ENCODE measurements at regions not wholly inside any gene's neighbourhood (a gene's known extent, or its start where the extent isn't known, plus 50 kb on each side); places are given as distances from the start of the nearest gene placed in this dataset.

DNA sequence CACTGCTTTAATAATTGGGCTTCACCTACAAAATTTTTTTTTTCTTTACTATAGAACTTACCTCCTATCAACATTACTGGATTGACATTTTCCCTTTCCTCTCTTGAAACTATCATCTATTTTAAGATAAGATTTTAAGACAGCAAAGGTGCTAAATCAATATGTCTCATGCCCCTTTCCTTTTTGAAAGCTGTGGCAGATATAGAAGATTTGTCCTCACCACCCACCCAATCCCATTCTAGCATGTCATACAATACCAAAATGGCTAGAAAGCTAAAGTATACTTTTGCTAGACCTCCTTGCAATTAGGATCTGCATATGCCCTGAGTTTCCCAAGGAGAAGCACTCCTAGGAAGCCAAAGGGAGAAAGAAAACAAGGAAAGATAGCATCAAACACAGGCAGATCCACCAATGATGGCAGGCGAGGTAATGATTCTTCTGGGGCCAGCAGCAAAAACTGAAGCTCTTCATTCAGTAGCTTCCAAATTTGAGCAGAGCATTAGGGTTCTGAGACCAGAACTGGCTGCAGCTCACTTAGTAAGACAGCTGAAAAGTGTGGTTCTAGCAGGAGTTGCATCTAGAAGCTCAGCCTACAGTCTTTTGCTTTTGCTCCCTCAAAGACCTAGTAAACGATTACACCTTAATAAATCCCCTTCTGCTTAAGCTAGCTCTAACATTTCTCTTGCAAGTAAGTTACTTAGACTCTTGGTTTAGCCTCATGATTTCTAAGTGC, 242.1 kb downstream of the ZEB2 start:
- no peak for DNase-seq (ENCODE audit: extremely low spot score)
- ChIA-PET POLR2A (no interaction called here), CTCF (interaction anchor here (1.0 to 4.2 kb wide), 3 partner anchors 14 to 57 kb away, joined by 3 to 13 read pairs (median 3); no protein-coding TSS in a partner anchor)
- TF ChIP-seq, protein P1, sequence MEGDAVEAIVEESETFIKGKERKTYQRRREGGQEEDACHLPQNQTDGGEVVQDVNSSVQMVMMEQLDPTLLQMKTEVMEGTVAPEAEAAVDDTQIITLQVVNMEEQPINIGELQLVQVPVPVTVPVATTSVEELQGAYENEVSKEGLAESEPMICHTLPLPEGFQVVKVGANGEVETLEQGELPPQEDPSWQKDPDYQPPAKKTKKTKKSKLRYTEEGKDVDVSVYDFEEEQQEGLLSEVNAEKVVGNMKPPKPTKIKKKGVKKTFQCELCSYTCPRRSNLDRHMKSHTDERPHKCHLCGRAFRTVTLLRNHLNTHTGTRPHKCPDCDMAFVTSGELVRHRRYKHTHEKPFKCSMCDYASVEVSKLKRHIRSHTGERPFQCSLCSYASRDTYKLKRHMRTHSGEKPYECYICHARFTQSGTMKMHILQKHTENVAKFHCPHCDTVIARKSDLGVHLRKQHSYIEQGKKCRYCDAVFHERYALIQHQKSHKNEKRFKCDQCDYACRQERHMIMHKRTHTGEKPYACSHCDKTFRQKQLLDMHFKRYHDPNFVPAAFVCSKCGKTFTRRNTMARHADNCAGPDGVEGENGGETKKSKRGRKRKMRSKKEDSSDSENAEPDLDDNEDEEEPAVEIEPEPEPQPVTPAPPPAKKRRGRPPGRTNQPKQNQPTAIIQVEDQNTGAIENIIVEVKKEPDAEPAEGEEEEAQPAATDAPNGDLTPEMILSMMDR (IDR thresholded peaks at IDR 0.05; ENCODE audit: control extremely low read depth, extremely low read depth, low read depth, missing control alignments), result no peak

DNA sequence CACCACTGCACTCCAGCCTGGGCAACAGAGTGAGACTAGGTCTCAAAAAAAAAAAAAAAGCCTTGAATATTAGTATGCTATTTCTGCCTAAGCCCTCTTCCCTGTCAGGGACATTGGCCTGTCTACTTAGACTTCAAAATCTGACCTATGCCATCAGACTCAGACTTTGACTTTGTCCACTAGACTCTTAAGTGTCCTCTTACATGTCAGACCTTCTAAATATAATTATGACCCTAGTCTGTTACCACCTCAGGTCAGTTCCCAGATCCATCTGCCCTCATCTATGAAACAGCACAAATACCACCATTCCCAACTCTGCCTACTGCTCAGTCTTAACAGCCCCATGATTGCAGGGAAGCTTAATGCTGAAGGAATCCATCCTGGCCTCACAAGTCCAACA, 244.6 kb downstream of the ZEB2 start:
- TF ChIP-seq, protein P1 (IDR thresholded peaks at IDR 0.05; ENCODE audit: control extremely low read depth, extremely low read depth, low read depth, missing control alignments), result no peak
- ChIA-PET POLR2A (no interaction called here), CTCF (no interaction called here)
- no peak for DNase-seq (ENCODE audit: extremely low spot score)

DNA sequence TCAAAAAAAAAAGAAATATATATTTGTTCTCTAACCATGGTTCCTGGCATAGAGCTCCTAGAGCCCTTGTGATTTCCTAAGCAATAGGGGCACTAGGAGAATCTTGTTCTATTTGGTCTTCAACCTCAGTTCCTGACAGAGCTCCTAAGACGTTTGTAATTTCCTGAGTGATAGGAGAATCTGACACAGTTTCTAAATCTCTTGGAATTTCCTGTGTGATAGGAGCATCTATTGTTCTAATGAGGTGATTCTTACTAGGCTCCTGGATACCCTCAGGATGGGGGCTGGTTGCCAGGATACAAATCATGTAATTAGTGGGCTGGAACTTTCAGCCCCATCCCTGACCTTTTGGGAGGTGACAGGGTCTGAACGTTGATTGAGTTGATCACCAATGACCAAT, 245.8 kb downstream of the ZEB2 start:
- DNase-seq (ENCODE audit: extremely low spot score), result no peak
- POLR2A ChIA-PET, result no interaction called here
- CTCF ChIA-PET, result interaction anchor here (1.0 to 1.5 kb wide), 2 partner anchors 9 to 16 kb away, joined by 3 read pairs; no protein-coding TSS in a partner anchor
- TF ChIP-seq, protein P1 (IDR thresholded peaks at IDR 0.05; ENCODE audit: control extremely low read depth, extremely low read depth, low read depth, missing control alignments), result no peak

DNA sequence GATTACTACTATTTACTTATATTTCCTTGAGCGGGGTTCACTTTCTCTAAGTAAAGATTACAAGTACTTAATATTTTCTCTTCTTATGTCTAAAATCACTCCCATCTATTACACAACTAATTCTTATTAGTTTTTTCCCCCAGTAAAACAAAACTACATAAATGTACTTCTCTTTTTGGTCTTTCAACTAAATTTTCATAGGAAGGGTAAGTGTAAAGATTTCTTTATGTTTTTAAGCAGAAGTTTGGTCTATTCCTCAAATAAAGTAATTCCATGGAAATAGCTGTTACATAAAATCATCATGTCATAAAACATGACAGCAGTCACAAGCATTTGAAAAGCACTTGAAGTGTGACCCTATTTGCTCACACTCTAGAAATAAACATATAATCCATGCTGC, 249.0 kb downstream of the ZEB2 start:
- ChIA-PET POLR2A (no interaction called here), CTCF (no interaction called here)
- no peak for DNase-seq (ENCODE audit: extremely low spot score)
- TF ChIP-seq, protein P1 (IDR thresholded peaks at IDR 0.05; ENCODE audit: control extremely low read depth, extremely low read depth, low read depth, missing control alignments), result no peak

DNA sequence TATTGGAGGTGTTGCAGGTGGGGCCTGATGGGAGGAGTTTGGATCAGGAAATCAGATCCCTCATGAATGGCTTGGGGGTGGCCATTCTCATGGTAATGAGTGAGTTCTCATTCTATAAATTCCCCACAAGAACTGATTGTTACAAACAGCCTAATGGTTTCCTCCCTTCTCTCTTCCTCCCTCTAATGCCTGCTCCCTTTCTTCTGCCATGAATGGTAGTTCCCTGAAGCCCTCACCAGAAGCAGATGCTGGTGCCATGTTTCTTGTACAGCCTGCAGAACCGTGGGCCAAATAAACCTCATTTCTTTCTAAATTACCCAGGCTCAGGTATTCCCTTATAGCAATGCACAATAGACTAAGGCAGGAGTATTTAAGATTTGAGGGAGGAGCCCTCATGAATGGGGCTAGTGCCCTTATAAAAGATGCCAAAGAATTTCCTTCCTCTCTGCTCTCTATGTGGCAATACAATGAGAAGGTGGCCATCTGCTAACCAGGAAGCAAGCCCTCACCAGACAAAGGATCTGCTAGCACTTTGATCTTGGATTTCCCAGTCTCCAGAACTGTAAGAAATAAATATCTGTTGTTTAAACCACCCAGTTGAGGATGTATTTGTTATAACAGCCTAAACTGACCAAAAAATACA, 251.8 kb downstream of the ZEB2 start:
- ChIA-PET CTCF (interaction anchor here (0.9 kb wide), 1 partner anchor 27 kb away, joined by 3 read pairs; no protein-coding TSS in a partner anchor), POLR2A (no interaction called here)
- no peak for DNase-seq (ENCODE audit: extremely low spot score)
- TF ChIP-seq, protein P1 (IDR thresholded peaks at IDR 0.05; ENCODE audit: control extremely low read depth, extremely low read depth, low read depth, missing control alignments), result no peak

DNA sequence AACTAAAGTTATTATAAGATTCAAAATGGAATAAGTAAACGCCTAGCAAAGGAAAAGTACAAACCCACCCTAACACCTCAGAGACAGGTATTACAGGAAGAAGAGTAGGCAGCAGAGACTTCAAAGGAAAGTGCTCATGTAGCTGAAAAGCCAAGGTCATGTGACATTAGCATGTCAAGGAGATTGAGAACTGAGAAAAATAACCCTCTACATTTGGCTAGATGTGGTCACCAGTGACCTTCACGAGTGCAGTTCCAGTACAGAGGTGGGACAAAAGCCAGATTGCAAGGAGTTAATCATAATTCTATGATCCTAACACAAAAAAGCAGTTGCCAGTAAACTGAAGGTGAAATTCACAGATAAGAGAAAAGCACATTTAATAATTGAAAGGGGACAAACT, 252.7 kb downstream of the ZEB2 start:
- CTCF ChIA-PET, result interaction anchor here (0.9 kb wide), 1 partner anchor 26 kb away, joined by 3 read pairs; no protein-coding TSS in a partner anchor
- peak; percentile 50 for DNase-seq (ENCODE audit: extremely low spot score)
- POLR2A ChIA-PET, result no interaction called here
- TF ChIP-seq, protein P1 (IDR thresholded peaks at IDR 0.05; ENCODE audit: control extremely low read depth, extremely low read depth, low read depth, missing control alignments), result no peak
